ENCODE measurements at regions not wholly inside any gene's neighbourhood (a gene's known extent, or its start where the extent isn't known, plus 50 kb on each side); places are given as distances from the start of the nearest gene placed in this dataset.

GRCh38 chr3:70874196-70874595, 561.8 kb upstream of the MDFIC2 start:
- TF ChIP-seq CTCF (IDR thresholded peaks at IDR 0.05; ENCODE audit: extremely low read depth in 1 of 2, insufficient read depth in 1 of 2, low read depth in 1 of 2, low read length in 2 of 2): no peak
- TF ChIP-seq POLR2A (IDR thresholded peaks at IDR 0.05; ENCODE audit: low read depth, low read length): no peak

Data from endothelial cell of umbilical vein (primary cell).